Fibroblast of lung (primary cell): ENCODE measurements at regions not wholly inside any gene's neighbourhood (a gene's known extent, or its start where the extent isn't known, plus 50 kb on each side); places are given as distances from the start of the nearest gene placed in this dataset.
A peak's percentile ranks its signal among the peaks of the same experiment; 100 is the strongest.

Source experiments
- DNase-seq, 2 donors: peaks; one replicate each; pipeline versions ENCODE4 v3.0.0 to v3.0.0-alpha.2; 2010; ENCODE audit warnings: low read depth in 2 of 2
- H2AFZ ChIP-seq: 2 replicates; pipeline ENCODE4 v1.5.1; 2012; ENCODE audit warnings: low read length, control low read depth, inconsistent platforms
- H3K27ac ChIP-seq: 2 replicates; pipeline ENCODE4 v1.5.1; 2011; ENCODE audit warnings: low read length, control low read depth; ENCODE audit not compliant: insufficient read depth
- H3K27me3 ChIP-seq: 2 replicates; pipeline ENCODE4 v1.5.1; 2011; ENCODE audit warnings: mild to moderate bottlenecking, low read length; ENCODE audit not compliant: control insufficient read depth, insufficient read depth
- H3K36me3 ChIP-seq: 2 replicates; pipeline ENCODE4 v1.5.1; 2011; ENCODE audit warnings: low read length; ENCODE audit not compliant: control insufficient read depth, insufficient read depth
- H3K4me1 ChIP-seq: 2 replicates; pipeline ENCODE4 v1.5.1; 2011; ENCODE audit warnings: low read length; ENCODE audit not compliant: control insufficient read depth, insufficient read depth; ENCODE audit errors: extremely low read depth
- H3K4me2 ChIP-seq: 2 replicates; pipeline ENCODE4 v1.5.1; 2011; ENCODE audit warnings: low read length, control low read depth; ENCODE audit not compliant: insufficient read depth; ENCODE audit errors: extremely low read depth
- H3K4me3 ChIP-seq, 4 experiments: fragments of 200-600 bp in 1 of 4; sonication (generic) in 1 of 4; replicated peaks in 1 of 4; 2 replicates each; pipeline ENCODE4 v1.5.1; 2011 to 2016; ENCODE audit warnings: low read length in 4 of 4, low read depth in 3 of 4, mild to moderate bottlenecking in 3 of 4, control low read depth in 2 of 4, inconsistent platforms in 1 of 4, mixed read lengths in 1 of 4; ENCODE audit not compliant: insufficient read depth in 1 of 4; ENCODE audit errors: control extremely low read depth in 1 of 4
- H3K79me2 ChIP-seq: 2 replicates; pipeline ENCODE4 v1.5.1; 2012; ENCODE audit warnings: mild to moderate bottlenecking, low read length, inconsistent platforms; ENCODE audit not compliant: control insufficient read depth, insufficient read depth
- H3K9ac ChIP-seq: 2 replicates; pipeline ENCODE4 v1.5.1; 2011; ENCODE audit warnings: mild to moderate bottlenecking, low read length, control low read depth; ENCODE audit not compliant: insufficient read depth
- H3K9me3 ChIP-seq: 2 replicates; pipeline ENCODE4 v1.5.1; 2012; ENCODE audit warnings: low read depth, low read length; ENCODE audit not compliant: control insufficient read depth, insufficient read depth
- H4K20me1 ChIP-seq: 2 replicates; pipeline ENCODE4 v1.5.1; 2011; ENCODE audit warnings: low read length; ENCODE audit not compliant: control insufficient read depth, insufficient read depth; ENCODE audit errors: extremely low read depth
- EZH2 ChIP-seq: IDR thresholded peaks from 2 replicates; pipeline ENCODE4 v1.5.1; 2012; ENCODE audit warnings: low read length, control low read depth, mild to moderate bottlenecking; ENCODE audit errors: missing control alignments
- TF ChIP-seq, protein P1 (sequence below), 2 donors: IDR thresholded peaks in 1 of 2; conservative IDR thresholded peaks in 1 of 2; 1 replicate in 1 of 2; 2 replicates in 1 of 2; pipeline ENCODE4 v1.5.1; 2011 to 2012; ENCODE audit warnings: low read length in 2 of 2, control low read depth in 1 of 2, inconsistent platforms in 1 of 2, low read depth in 1 of 2, mild to moderate bottlenecking in 1 of 2

- Histone ChIP-seq H3K4me1 (no peaks in the 10 kb centered on the region), H4K20me1 (no peaks in the 10 kb centered on the region), H3K9me3 (no peaks in the 10 kb centered on the region), H3K4me3 (no peak overlapping the region), H3K36me3 (no peaks in the 10 kb centered on the region), H3K27ac (no peak overlapping the region), H2AFZ (no peak overlapping the region), H3K27me3 (no peaks in the 10 kb centered on the region), H3K4me2 (no peak overlapping the region), H3K9ac (no peak overlapping the region), H3K79me2 (no peaks in the 10 kb centered on the region)
- DNase-seq, result peak in 1 of 2 donors; percentile 6
- TF ChIP-seq EZH2, result no peak
- TF ChIP-seq, protein P1, sequence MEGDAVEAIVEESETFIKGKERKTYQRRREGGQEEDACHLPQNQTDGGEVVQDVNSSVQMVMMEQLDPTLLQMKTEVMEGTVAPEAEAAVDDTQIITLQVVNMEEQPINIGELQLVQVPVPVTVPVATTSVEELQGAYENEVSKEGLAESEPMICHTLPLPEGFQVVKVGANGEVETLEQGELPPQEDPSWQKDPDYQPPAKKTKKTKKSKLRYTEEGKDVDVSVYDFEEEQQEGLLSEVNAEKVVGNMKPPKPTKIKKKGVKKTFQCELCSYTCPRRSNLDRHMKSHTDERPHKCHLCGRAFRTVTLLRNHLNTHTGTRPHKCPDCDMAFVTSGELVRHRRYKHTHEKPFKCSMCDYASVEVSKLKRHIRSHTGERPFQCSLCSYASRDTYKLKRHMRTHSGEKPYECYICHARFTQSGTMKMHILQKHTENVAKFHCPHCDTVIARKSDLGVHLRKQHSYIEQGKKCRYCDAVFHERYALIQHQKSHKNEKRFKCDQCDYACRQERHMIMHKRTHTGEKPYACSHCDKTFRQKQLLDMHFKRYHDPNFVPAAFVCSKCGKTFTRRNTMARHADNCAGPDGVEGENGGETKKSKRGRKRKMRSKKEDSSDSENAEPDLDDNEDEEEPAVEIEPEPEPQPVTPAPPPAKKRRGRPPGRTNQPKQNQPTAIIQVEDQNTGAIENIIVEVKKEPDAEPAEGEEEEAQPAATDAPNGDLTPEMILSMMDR (conservative IDR thresholded peaks at IDR 0.05 in 1 of 2, IDR thresholded peaks at IDR 0.05 in 1 of 2; ENCODE audit: low read depth in 1 of 2, low read length in 2 of 2), result no peak
Observed at GRCh38 chr1:168803806-168804510, 75.0 kb upstream of the DPT start.

DNA sequence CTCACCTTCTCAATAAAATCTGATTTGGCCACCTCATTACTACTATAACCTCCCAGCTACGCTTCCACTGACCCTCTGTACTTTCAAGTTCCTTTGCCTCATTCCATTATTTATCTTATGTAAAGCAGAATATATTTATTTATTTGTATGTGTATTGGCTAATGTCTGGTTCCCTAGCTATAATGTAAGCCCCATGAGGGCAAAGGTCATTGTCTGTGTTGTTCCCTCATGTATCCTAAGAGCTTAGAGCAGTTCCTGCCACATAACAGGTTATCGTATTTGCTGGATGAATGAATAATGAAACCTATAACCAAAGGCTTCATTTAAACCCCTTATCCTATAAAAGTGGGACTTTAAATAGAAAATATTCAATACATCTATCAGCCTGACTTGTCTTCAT lies 77.9 kb upstream of the DPT start:
- H3K4me2 ChIP-seq, result no peak overlapping the region
- H3K4me1 ChIP-seq, result no peaks in the 10 kb centered on the region
- no peak overlapping the region for H3K9ac ChIP-seq
- H3K9me3 ChIP-seq, result no peaks in the 10 kb centered on the region
- DNase-seq, result no peak
- H3K27ac ChIP-seq, result no peak overlapping the region
- TF ChIP-seq, protein P1 (conservative IDR thresholded peaks at IDR 0.05 in 1 of 2, IDR thresholded peaks at IDR 0.05 in 1 of 2; ENCODE audit: low read depth in 1 of 2, low read length in 2 of 2), result no peak
- TF ChIP-seq EZH2, result no peak
- no peaks in the 10 kb centered on the region for H4K20me1 ChIP-seq
- H2AFZ ChIP-seq, result no peak overlapping the region
- H3K4me3 ChIP-seq, result no peak overlapping the region
- H3K36me3 ChIP-seq, result no peaks in the 10 kb centered on the region
- H3K27me3 ChIP-seq, result no peaks in the 10 kb centered on the region
- H3K79me2 ChIP-seq, result no peaks in the 10 kb centered on the region

DNA sequence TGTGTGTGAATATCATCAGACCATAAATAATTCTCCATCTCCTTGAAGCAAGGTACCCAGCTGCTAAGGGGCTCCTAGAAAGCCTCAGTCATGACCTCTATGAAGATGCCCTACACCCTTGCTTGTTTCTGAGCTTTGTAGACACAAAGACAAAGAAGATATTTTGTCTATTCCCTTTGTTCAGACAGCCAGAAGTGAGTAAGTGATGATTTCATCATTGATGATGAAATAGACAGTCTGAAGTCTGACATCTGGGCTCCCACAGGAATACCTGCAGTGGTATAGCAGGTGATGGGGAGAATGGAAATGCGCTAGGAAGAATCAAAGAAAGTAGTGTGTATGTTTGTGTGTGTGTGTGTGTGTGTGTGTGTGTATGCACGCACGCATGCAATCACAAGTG lies 82.2 kb upstream of the DPT start:
- no peaks in the 10 kb centered on the region for H3K79me2 ChIP-seq
- H3K27me3 ChIP-seq, result no peaks in the 10 kb centered on the region
- no peaks in the 10 kb centered on the region for H3K4me1 ChIP-seq
- no peak for DNase-seq
- no peak overlapping the region for H3K27ac ChIP-seq
- no peak overlapping the region for H3K4me2 ChIP-seq
- no peak overlapping the region for H3K9ac ChIP-seq
- H3K4me3 ChIP-seq, result no peak overlapping the region
- no peak overlapping the region for H2AFZ ChIP-seq
- TF ChIP-seq, protein P1 (conservative IDR thresholded peaks at IDR 0.05 in 1 of 2, IDR thresholded peaks at IDR 0.05 in 1 of 2; ENCODE audit: low read depth in 1 of 2, low read length in 2 of 2), result no peak
- TF ChIP-seq EZH2, result no peak
- H4K20me1 ChIP-seq, result no peaks in the 10 kb centered on the region
- H3K9me3 ChIP-seq, result no peaks in the 10 kb centered on the region
- H3K36me3 ChIP-seq, result no peaks in the 10 kb centered on the region
